ENCODE measurements at regions not wholly inside any gene's neighbourhood (a gene's known extent, or its start where the extent isn't known, plus 50 kb on each side); places are given as distances from the start of the nearest gene placed in this dataset.

DNA sequence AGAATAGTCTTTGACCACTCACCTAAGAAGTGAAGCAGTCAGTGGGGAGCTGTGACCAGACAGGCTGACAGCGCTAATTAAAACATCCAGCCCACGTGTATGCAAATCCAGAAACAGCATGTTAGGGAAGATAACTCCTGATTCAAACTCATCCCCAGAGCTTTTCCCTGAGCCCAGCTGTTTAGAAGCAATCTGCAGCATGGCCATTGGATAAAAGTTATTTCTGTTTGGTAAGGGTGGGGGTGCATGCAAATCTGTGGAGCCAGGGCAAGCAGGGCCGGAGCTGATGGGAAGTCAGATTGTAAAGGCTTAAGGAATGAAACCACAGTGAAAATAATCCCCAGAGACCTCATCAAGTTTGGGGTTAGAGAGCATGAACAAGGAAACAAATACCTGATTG is 247.9 kb upstream of the KIRREL3 start:
- DNase-seq (ENCODE audit: low read depth in 4 of 6, low spot score in 6 of 6) = peak in 1 of 6 donors; percentile 68
- H3K27me3 ChIP-seq (ENCODE audit: control insufficient read depth, insufficient read depth, low read length) = no peaks in the 10 kb centered on the region
- H3K9me3 ChIP-seq (ENCODE audit: control insufficient read depth, insufficient read depth, low read length) = no peaks in the 10 kb centered on the region
- no peak overlapping the region for H3K27ac ChIP-seq (ENCODE audit: low read depth, low read length)
- no peaks in the 10 kb centered on the region for H3K36me3 ChIP-seq (ENCODE audit: control insufficient read depth, insufficient read depth, low read length)
- no peak overlapping the region for H3K4me3 ChIP-seq (ENCODE audit: low read depth, low read length)
- peaks cover 4% of the 10 kb centered on the region for H3K4me1 ChIP-seq (ENCODE audit: control insufficient read depth, insufficient read depth, low read length)
- WGBS (ENCODE audit: insufficient coverage) = 80% methylated on average over 1 of the region's 3 CpGs

DNA sequence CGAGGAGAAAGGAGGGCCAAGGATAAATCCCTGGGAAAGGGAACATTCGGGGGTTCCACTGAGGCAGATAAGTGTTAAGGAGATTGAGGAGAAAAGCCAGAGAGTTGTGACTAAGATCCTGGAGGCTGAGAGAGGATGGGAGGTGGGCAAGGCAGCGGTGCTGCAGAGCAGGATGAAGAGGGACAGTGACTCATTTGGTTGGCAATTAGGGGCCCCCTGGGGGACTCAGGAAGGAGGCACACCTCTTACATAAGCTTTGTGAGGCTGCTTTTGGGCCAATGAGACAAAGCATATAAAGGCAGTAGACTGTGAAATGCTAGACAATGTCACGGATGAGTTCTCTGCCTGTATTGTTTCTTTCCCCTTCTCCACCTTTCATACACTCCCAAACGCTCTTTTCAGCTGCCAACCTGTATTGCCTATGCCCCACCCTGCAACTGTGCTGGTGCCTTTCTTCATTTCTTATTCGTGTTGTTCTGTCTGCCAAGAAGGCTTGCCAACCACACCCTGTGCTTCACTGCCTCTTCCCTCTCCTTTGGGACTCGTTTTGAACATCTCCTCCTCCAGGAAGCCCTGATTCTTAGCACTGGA is 246.8 kb upstream of the KIRREL3 start:
- Histone ChIP-seq H3K4me3 (ENCODE audit: low read depth, low read length) (no peak overlapping the region), H3K4me1 (ENCODE audit: control insufficient read depth, insufficient read depth, low read length) (peaks cover 4% of the 10 kb centered on the region), H3K36me3 (ENCODE audit: control insufficient read depth, insufficient read depth, low read length) (no peaks in the 10 kb centered on the region), H3K27ac (ENCODE audit: low read depth, low read length) (no peak overlapping the region), H3K9me3 (ENCODE audit: control insufficient read depth, insufficient read depth, low read length) (no peaks in the 10 kb centered on the region), H3K27me3 (ENCODE audit: control insufficient read depth, insufficient read depth, low read length) (no peaks in the 10 kb centered on the region)
- no peak for DNase-seq (ENCODE audit: low read depth in 4 of 6, low spot score in 6 of 6)
- 76% methylated on average over 7 of the region's 7 CpGs for WGBS (ENCODE audit: insufficient coverage)

DNA sequence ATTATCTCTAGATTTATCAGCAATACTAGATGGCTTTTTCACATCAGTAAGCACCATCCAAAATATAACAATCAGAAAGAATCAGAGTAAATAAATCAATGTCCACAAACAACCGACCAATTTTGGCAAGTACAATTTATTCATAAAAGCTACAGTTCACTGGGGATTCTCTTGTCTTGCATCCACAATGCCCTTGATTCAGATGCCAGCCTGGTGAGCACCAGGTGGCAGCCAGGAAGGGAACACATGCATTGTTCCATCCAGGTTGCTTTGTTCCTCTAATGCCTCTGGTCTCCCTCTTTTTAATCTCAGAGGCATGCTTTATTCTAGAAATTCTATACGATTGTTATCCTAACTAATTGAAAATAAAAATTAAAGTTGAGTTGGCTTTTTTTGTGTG is 242.1 kb upstream of the KIRREL3 start:
- no peak overlapping the region for H3K27ac ChIP-seq (ENCODE audit: low read depth, low read length)
- WGBS (ENCODE audit: insufficient coverage) = 10% methylated on average over 1 of the region's 2 CpGs
- H3K36me3 ChIP-seq (ENCODE audit: control insufficient read depth, insufficient read depth, low read length) = no peaks in the 10 kb centered on the region
- no peak overlapping the region for H3K4me3 ChIP-seq (ENCODE audit: low read depth, low read length)
- peak in 1 of 6 donors; percentile 66 for DNase-seq (ENCODE audit: low read depth in 4 of 6, low spot score in 6 of 6)
- peaks cover 4% of the 10 kb centered on the region for H3K4me1 ChIP-seq (ENCODE audit: control insufficient read depth, insufficient read depth, low read length)
- H3K9me3 ChIP-seq (ENCODE audit: control insufficient read depth, insufficient read depth, low read length) = no peaks in the 10 kb centered on the region
- H3K27me3 ChIP-seq (ENCODE audit: control insufficient read depth, insufficient read depth, low read length) = no peaks in the 10 kb centered on the region

DNA sequence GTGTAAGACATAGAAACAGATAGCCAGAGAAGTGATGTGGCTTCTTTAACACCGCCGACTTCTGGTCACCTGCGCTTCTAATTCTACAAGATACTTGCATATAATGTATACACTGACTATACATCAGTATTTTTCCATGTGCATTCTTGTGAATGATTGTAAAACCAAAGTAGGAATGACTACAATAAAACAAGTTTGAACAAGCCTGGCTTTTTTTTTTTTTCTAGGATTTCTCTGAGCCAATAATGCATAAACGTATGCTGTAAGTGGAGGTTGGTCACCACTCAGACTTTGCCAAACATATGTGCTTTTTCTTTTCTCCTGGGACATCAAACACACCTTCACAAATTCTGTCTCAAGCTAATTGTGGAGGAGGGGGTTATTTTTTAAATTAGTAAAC is 237.8 kb upstream of the KIRREL3 start:
- no peak for DNase-seq (ENCODE audit: low read depth in 4 of 6, low spot score in 6 of 6)
- Histone ChIP-seq H3K27me3 (ENCODE audit: control insufficient read depth, insufficient read depth, low read length) (no peaks in the 10 kb centered on the region), H3K4me1 (ENCODE audit: control insufficient read depth, insufficient read depth, low read length) (no peaks in the 10 kb centered on the region), H3K27ac (ENCODE audit: low read depth, low read length) (no peak overlapping the region), H3K4me3 (ENCODE audit: low read depth, low read length) (no peak overlapping the region), H3K9me3 (ENCODE audit: control insufficient read depth, insufficient read depth, low read length) (no peaks in the 10 kb centered on the region), H3K36me3 (ENCODE audit: control insufficient read depth, insufficient read depth, low read length) (no peaks in the 10 kb centered on the region)
- no CpG with 5 or more reads among the region's 4 CpGs for WGBS (ENCODE audit: insufficient coverage)

DNA sequence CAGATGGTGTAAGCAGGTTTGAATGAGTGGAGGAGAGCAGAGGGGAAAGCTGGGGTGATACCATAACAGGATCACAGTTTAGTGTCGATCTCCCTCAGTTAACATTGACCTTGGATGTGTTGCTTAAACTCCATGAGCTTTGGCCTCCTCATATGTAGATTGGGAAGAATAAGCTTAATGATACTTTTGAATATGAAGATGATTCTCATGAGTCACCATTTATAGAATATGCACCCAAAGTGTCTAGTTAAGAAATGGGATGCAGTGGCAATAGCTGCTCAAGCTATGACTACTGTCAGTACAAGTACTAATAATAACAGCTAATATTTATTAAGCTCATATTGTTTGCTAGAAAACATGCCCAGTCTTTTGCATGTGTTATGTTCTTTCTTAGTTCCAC is 236.2 kb upstream of the KIRREL3 start:
- no peaks in the 10 kb centered on the region for H3K9me3 ChIP-seq (ENCODE audit: control insufficient read depth, insufficient read depth, low read length)
- no peaks in the 10 kb centered on the region for H3K36me3 ChIP-seq (ENCODE audit: control insufficient read depth, insufficient read depth, low read length)
- no peak overlapping the region for H3K27ac ChIP-seq (ENCODE audit: low read depth, low read length)
- H3K4me3 ChIP-seq (ENCODE audit: low read depth, low read length) = no peak overlapping the region
- no peaks in the 10 kb centered on the region for H3K4me1 ChIP-seq (ENCODE audit: control insufficient read depth, insufficient read depth, low read length)
- DNase-seq (ENCODE audit: low read depth in 4 of 6, low spot score in 6 of 6) = no peak
- 80% methylated on average over 1 of the region's 1 CpG for WGBS (ENCODE audit: insufficient coverage)
- no peaks in the 10 kb centered on the region for H3K27me3 ChIP-seq (ENCODE audit: control insufficient read depth, insufficient read depth, low read length)

DNA sequence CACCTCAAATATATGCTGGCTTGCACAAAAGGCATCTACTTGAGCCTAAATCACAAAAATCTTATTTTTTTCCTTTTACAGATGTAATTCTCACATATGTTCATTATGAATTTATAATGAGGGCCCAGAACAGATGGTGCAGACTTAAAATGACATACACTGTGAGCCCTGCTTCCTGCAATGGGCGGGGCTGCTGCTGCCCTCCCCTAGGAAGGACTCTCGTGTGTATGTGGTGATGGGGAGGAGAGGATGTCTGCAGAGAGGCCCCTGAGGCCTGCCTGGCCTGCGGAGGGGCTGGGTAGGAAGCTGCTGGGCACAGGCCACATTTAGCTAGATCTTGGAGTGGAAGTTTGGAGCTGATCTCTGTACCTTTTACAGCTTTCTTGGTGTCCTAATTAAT is 233.4 kb upstream of the KIRREL3 start:
- H3K27ac ChIP-seq (ENCODE audit: low read depth, low read length) = no peak overlapping the region
- WGBS (ENCODE audit: insufficient coverage) = 53% methylated on average over 2 of the region's 3 CpGs
- no peaks in the 10 kb centered on the region for H3K9me3 ChIP-seq (ENCODE audit: control insufficient read depth, insufficient read depth, low read length)
- no peaks in the 10 kb centered on the region for H3K27me3 ChIP-seq (ENCODE audit: control insufficient read depth, insufficient read depth, low read length)
- H3K4me3 ChIP-seq (ENCODE audit: low read depth, low read length) = no peak overlapping the region
- no peak for DNase-seq (ENCODE audit: low read depth in 4 of 6, low spot score in 6 of 6)
- H3K36me3 ChIP-seq (ENCODE audit: control insufficient read depth, insufficient read depth, low read length) = no peaks in the 10 kb centered on the region
- no peaks in the 10 kb centered on the region for H3K4me1 ChIP-seq (ENCODE audit: control insufficient read depth, insufficient read depth, low read length)

DNA sequence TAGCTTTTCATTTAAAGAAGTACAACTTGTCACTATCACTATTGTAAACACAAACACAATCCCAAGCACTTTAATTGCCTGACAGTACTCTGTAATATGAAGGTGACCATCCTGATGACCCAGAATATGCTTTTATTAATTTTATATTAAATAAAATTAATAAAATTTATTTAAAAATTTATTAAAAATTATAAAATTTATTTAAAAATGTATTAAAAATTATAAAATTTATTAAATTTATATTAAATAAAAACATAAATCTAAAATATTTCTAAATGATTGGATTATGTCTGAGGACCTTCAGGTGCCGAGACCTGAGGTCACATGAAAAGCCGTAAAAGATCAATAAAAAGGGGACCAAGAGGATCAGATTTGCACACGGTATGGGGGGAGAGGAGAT is 229.8 kb upstream of the KIRREL3 start:
- 100% methylated on average over 1 of the region's 3 CpGs for WGBS (ENCODE audit: insufficient coverage)
- Histone ChIP-seq H3K4me1 (ENCODE audit: control insufficient read depth, insufficient read depth, low read length) (no peaks in the 10 kb centered on the region), H3K4me3 (ENCODE audit: low read depth, low read length) (no peak overlapping the region), H3K27ac (ENCODE audit: low read depth, low read length) (no peak overlapping the region), H3K36me3 (ENCODE audit: control insufficient read depth, insufficient read depth, low read length) (no peaks in the 10 kb centered on the region), H3K27me3 (ENCODE audit: control insufficient read depth, insufficient read depth, low read length) (no peaks in the 10 kb centered on the region), H3K9me3 (ENCODE audit: control insufficient read depth, insufficient read depth, low read length) (no peaks in the 10 kb centered on the region)
- DNase-seq (ENCODE audit: low read depth in 4 of 6, low spot score in 6 of 6) = no peak

DNA sequence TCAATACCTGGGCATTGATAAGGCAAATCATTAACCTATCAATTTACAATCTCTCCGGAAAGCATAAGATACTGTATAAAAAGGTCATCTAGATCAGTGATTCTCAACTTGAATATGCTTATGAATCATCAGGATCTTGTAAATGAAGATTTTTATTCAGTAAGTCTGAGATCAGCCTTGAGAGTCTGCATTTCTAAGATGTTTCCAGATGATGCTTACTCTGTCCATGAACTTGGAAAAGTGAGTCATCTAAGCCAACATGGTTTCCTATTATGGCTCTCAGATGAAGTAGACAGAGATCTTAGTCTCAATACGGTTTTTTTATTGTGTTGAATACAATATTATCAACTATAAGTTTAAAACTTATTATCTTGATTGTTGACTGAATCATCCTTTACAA is 226.4 kb upstream of the KIRREL3 start:
- Histone ChIP-seq H3K27ac (ENCODE audit: low read depth, low read length) (no peak overlapping the region), H3K9me3 (ENCODE audit: control insufficient read depth, insufficient read depth, low read length) (no peaks in the 10 kb centered on the region), H3K4me3 (ENCODE audit: low read depth, low read length) (no peak overlapping the region), H3K4me1 (ENCODE audit: control insufficient read depth, insufficient read depth, low read length) (no peaks in the 10 kb centered on the region), H3K36me3 (ENCODE audit: control insufficient read depth, insufficient read depth, low read length) (no peaks in the 10 kb centered on the region), H3K27me3 (ENCODE audit: control insufficient read depth, insufficient read depth, low read length) (no peaks in the 10 kb centered on the region)
- no peak for DNase-seq (ENCODE audit: low read depth in 4 of 6, low spot score in 6 of 6)
- WGBS (ENCODE audit: insufficient coverage) = no CpG with 5 or more reads among the region's 2 CpGs

DNA sequence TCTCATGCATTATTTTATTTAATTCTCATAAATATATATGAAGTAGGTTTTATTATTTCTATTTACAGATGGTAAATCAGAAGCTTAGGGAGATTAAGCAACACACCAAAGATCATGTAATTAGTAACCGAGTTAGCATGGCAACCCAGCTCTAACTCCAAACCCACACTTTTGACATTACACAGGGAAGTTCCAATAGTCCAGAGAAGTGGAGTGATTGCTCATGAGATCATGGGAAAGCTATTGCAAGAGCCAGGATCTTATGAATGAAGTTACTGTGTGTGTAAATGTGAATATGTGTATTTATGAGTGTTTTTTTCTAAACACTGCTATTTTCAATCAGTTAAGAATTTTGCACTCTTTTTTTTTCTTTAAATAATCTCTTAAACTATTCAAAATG is 225.8 kb upstream of the KIRREL3 start:
- Histone ChIP-seq H3K4me3 (ENCODE audit: low read depth, low read length) (no peak overlapping the region), H3K36me3 (ENCODE audit: control insufficient read depth, insufficient read depth, low read length) (no peaks in the 10 kb centered on the region), H3K27me3 (ENCODE audit: control insufficient read depth, insufficient read depth, low read length) (no peaks in the 10 kb centered on the region), H3K27ac (ENCODE audit: low read depth, low read length) (no peak overlapping the region), H3K9me3 (ENCODE audit: control insufficient read depth, insufficient read depth, low read length) (no peaks in the 10 kb centered on the region), H3K4me1 (ENCODE audit: control insufficient read depth, insufficient read depth, low read length) (no peaks in the 10 kb centered on the region)
- DNase-seq (ENCODE audit: low read depth in 4 of 6, low spot score in 6 of 6) = no peak
- WGBS (ENCODE audit: insufficient coverage) = no CpG with 5 or more reads among the region's 1 CpG

DNA sequence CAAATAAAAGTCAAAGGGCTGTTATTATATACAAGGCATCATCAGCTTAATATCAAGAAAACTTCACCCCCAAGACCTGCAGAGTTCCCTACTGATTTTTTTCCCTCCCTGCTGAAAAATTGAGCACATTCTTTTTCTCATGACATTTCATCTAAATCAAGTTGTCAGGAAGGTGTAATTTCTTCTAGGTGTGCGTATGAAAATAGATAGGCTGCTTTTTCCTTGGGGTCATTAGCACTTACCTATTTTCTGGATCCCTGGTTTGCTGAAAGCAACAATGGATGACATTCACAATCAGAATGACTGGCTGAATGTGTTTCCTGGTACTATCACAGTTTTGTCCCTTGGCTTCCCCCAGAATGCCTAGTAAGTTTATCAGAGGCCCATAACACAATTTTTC is 225.0 kb upstream of the KIRREL3 start:
- no peaks in the 10 kb centered on the region for H3K27me3 ChIP-seq (ENCODE audit: control insufficient read depth, insufficient read depth, low read length)
- no peak overlapping the region for H3K27ac ChIP-seq (ENCODE audit: low read depth, low read length)
- H3K36me3 ChIP-seq (ENCODE audit: control insufficient read depth, insufficient read depth, low read length) = no peaks in the 10 kb centered on the region
- H3K9me3 ChIP-seq (ENCODE audit: control insufficient read depth, insufficient read depth, low read length) = no peaks in the 10 kb centered on the region
- WGBS (ENCODE audit: insufficient coverage) = no CpG with 5 or more reads among the region's 1 CpG
- DNase-seq (ENCODE audit: low read depth in 4 of 6, low spot score in 6 of 6) = no peak
- H3K4me3 ChIP-seq (ENCODE audit: low read depth, low read length) = no peak overlapping the region
- no peaks in the 10 kb centered on the region for H3K4me1 ChIP-seq (ENCODE audit: control insufficient read depth, insufficient read depth, low read length)
